ENCODE measurements at regions not wholly inside any gene's neighbourhood (a gene's known extent, or its start where the extent isn't known, plus 50 kb on each side); places are given as distances from the start of the nearest gene placed in this dataset.
"Not testable (repeated sequence)": the region's sequence is repeated elsewhere in the genome, so short reads cannot be mapped to it uniquely, and the experiment has no call there.

GRCh38 chr1:104266612-104267011 is 516.9 kb downstream of the AMY1C start:
- Histone ChIP-seq H3K4me3 (ENCODE audit: low read length) (no peak overlapping the region), H3K9me3 (ENCODE audit: control insufficient read depth, low read depth, low read length) (no peaks in the 10 kb centered on the region), H3K4me1 (ENCODE audit: control insufficient read depth, insufficient read depth, low read length) (no peaks in the 10 kb centered on the region), H3K36me3 (ENCODE audit: control insufficient read depth, insufficient read depth, low read length) (no peaks in the 10 kb centered on the region), H3K27ac (ENCODE audit: low read length) (no peak overlapping the region), H3K27me3 (ENCODE audit: control insufficient read depth, insufficient read depth, low read length) (no peaks in the 10 kb centered on the region)
- no peak for DNase-seq
- no CpG with 5 or more reads among the region's 1 CpG for WGBS (ENCODE audit: insufficient coverage, low lambda C conversion rate)

DNA sequence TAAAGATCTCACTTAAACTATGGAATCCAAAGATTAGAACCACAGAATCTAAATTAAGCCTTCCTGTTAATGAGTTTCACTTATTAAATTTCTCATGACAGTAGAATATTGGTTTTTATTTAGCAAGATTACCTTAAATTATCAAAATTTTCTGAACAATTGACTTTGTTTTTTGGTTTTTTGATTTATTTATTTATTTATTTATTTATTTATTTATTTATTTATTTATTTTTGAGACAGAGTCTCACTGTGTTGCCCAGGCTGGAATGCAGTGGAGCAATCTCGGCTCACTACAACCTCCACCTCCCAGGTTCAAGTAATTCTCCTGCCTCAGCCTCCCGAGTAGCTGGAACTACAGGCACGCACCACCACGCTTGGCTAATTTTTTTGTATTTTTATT is 538.6 kb downstream of the AMY1C start:
- not testable (repeated sequence) for H3K4me3 ChIP-seq (ENCODE audit: low read length); DNase-seq; H3K36me3 ChIP-seq (ENCODE audit: control insufficient read depth, insufficient read depth, low read length); H3K27me3 ChIP-seq (ENCODE audit: control insufficient read depth, insufficient read depth, low read length); H3K27ac ChIP-seq (ENCODE audit: low read length); H3K4me1 ChIP-seq (ENCODE audit: control insufficient read depth, insufficient read depth, low read length); H3K9me3 ChIP-seq (ENCODE audit: control insufficient read depth, low read depth, low read length)
- WGBS (ENCODE audit: insufficient coverage, low lambda C conversion rate): 100% methylated on average over 2 of the region's 4 CpGs

- H3K4me1 ChIP-seq (ENCODE audit: control insufficient read depth, insufficient read depth, low read length): no peaks in the 10 kb centered on the region
- DNase-seq: no peak
- no CpG with 5 or more reads among the region's 1 CpG for WGBS (ENCODE audit: insufficient coverage, low lambda C conversion rate)
Measured at GRCh38 chr1:104291156-104291555, 541.5 kb downstream of the AMY1C start.

GRCh38 chr1:104294259-104294658 is 544.6 kb downstream of the AMY1C start:
- H3K36me3 ChIP-seq (ENCODE audit: control insufficient read depth, insufficient read depth, low read length): no peaks in the 10 kb centered on the region
- no peak for DNase-seq
- H3K4me1 ChIP-seq (ENCODE audit: control insufficient read depth, insufficient read depth, low read length): no peaks in the 10 kb centered on the region
- no CpG with 5 or more reads among the region's 3 CpGs for WGBS (ENCODE audit: insufficient coverage, low lambda C conversion rate)
- H3K4me3 ChIP-seq (ENCODE audit: low read length): no peak overlapping the region
- H3K27ac ChIP-seq (ENCODE audit: low read length): no peak overlapping the region
- H3K9me3 ChIP-seq (ENCODE audit: control insufficient read depth, low read depth, low read length): no peaks in the 10 kb centered on the region
- H3K27me3 ChIP-seq (ENCODE audit: control insufficient read depth, insufficient read depth, low read length): no peaks in the 10 kb centered on the region

More at GRCh38 chr1:104291156-104291555, 541.5 kb downstream of the AMY1C start:
- Histone ChIP-seq H3K27me3 (ENCODE audit: control insufficient read depth, insufficient read depth, low read length) (no peaks in the 10 kb centered on the region), H3K27ac (ENCODE audit: low read length) (no peak overlapping the region), H3K4me3 (ENCODE audit: low read length) (no peak overlapping the region), H3K36me3 (ENCODE audit: control insufficient read depth, insufficient read depth, low read length) (no peaks in the 10 kb centered on the region), H3K9me3 (ENCODE audit: control insufficient read depth, low read depth, low read length) (no peaks in the 10 kb centered on the region)

- no peaks in the 10 kb centered on the region for H3K9me3 ChIP-seq (ENCODE audit: control insufficient read depth, low read depth, low read length)
- no peaks in the 10 kb centered on the region for H3K36me3 ChIP-seq (ENCODE audit: control insufficient read depth, insufficient read depth, low read length)
- no peaks in the 10 kb centered on the region for H3K4me1 ChIP-seq (ENCODE audit: control insufficient read depth, insufficient read depth, low read length)
- DNase-seq: no peak
- H3K4me3 ChIP-seq (ENCODE audit: low read length): no peak overlapping the region
- WGBS (ENCODE audit: insufficient coverage, low lambda C conversion rate): no CpG with 5 or more reads among the region's 3 CpGs
- H3K27ac ChIP-seq (ENCODE audit: low read length): no peak overlapping the region
- H3K27me3 ChIP-seq (ENCODE audit: control insufficient read depth, insufficient read depth, low read length): no peaks in the 10 kb centered on the region
Measured at GRCh38 chr1:104295511-104295910, 545.8 kb downstream of the AMY1C start.

DNA sequence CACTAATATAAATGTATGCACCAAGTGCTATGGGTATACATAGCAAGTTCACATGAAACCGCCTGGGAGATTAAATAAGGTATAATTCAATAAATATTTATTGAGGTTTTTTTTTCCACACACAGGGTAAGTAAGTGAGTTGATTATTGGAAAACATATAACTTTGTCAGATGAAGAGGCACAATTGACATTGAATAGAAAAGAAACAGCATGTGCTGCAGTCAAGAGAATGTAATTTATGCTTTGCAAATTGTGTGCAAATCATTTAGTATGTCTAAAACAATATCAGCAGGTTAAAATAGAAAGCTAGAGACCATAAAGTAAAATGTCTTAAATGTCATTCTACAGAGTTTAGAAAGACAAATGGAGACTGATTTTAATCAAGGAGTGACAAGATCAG is 560.0 kb downstream of the AMY1C start:
- 100% methylated on average over 1 of the region's 1 CpG for WGBS (ENCODE audit: insufficient coverage, low lambda C conversion rate)

DNA sequence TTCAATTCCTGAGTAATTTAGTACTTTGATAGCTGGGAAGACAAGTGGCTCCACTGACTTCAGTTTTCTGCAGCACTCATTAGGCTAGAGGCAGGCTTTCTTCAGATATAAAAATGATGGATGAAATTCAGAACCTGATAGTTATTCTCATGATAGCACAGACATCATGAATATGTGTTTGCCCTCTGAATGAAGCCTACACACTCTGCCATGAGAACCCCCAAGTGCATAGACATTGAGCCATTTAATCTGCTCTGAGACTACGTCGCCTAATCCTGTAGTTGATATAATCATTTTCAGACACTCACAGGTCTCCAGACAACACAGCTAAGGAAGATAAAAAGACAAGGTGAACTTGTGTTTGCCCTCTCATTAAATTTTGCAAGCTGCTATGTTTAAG is 566.1 kb downstream of the AMY1C start:
- H3K27ac ChIP-seq (ENCODE audit: low read length): no peak overlapping the region
- no peaks in the 10 kb centered on the region for H3K9me3 ChIP-seq (ENCODE audit: control insufficient read depth, low read depth, low read length)
- H3K36me3 ChIP-seq (ENCODE audit: control insufficient read depth, insufficient read depth, low read length): no peaks in the 10 kb centered on the region
- H3K4me1 ChIP-seq (ENCODE audit: control insufficient read depth, insufficient read depth, low read length): no peaks in the 10 kb centered on the region
- no CpG with 5 or more reads among the region's 2 CpGs for WGBS (ENCODE audit: insufficient coverage, low lambda C conversion rate)
- H3K27me3 ChIP-seq (ENCODE audit: control insufficient read depth, insufficient read depth, low read length): no peaks in the 10 kb centered on the region
- H3K4me3 ChIP-seq (ENCODE audit: low read length): no peak overlapping the region
- no peak for DNase-seq

More for the DNA sequence above, 560.0 kb downstream of the AMY1C start:
- no peak overlapping the region for H3K27ac ChIP-seq (ENCODE audit: low read length)
- DNase-seq: no peak
- no peaks in the 10 kb centered on the region for H3K4me1 ChIP-seq (ENCODE audit: control insufficient read depth, insufficient read depth, low read length)
- H3K9me3 ChIP-seq (ENCODE audit: control insufficient read depth, low read depth, low read length): no peaks in the 10 kb centered on the region
- H3K4me3 ChIP-seq (ENCODE audit: low read length): no peak overlapping the region
- H3K27me3 ChIP-seq (ENCODE audit: control insufficient read depth, insufficient read depth, low read length): no peaks in the 10 kb centered on the region
- H3K36me3 ChIP-seq (ENCODE audit: control insufficient read depth, insufficient read depth, low read length): no peaks in the 10 kb centered on the region

DNA sequence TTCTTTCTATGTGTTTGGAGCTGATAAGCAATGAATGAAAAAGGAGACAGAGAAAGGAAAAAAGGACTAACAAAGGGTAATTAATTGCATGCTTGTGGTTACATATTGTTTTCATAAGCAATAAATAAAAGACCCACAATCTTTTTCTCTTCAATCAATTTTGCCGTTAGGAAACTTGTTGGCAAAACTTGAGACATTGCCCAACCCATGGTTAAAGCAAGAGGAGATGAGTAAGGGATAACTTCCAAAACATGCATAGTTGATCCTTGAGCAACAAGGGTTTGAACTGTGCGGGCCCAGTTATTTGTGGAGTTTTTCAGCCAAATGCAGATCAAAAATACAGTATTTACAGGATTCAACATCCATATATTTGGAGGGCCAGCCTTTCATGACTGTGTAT is 572.4 kb downstream of the AMY1C start:
- no CpG with 5 or more reads among the region's 2 CpGs for WGBS (ENCODE audit: insufficient coverage, low lambda C conversion rate)
- no peak overlapping the region for H3K4me3 ChIP-seq (ENCODE audit: low read length)
- H3K4me1 ChIP-seq (ENCODE audit: control insufficient read depth, insufficient read depth, low read length): no peaks in the 10 kb centered on the region
- H3K36me3 ChIP-seq (ENCODE audit: control insufficient read depth, insufficient read depth, low read length): no peaks in the 10 kb centered on the region
- no peaks in the 10 kb centered on the region for H3K9me3 ChIP-seq (ENCODE audit: control insufficient read depth, low read depth, low read length)
- no peak for DNase-seq
- H3K27me3 ChIP-seq (ENCODE audit: control insufficient read depth, insufficient read depth, low read length): no peaks in the 10 kb centered on the region
- no peak overlapping the region for H3K27ac ChIP-seq (ENCODE audit: low read length)

GRCh38 chr1:104329278-104329677 is 579.6 kb downstream of the AMY1C start:
- DNase-seq: no peak
- H3K36me3 ChIP-seq (ENCODE audit: control insufficient read depth, insufficient read depth, low read length): no peaks in the 10 kb centered on the region
- no peak overlapping the region for H3K4me3 ChIP-seq (ENCODE audit: low read length)
- no peak overlapping the region for H3K27ac ChIP-seq (ENCODE audit: low read length)
- WGBS (ENCODE audit: insufficient coverage, low lambda C conversion rate): 100% methylated on average over 3 of the region's 4 CpGs
- no peaks in the 10 kb centered on the region for H3K27me3 ChIP-seq (ENCODE audit: control insufficient read depth, insufficient read depth, low read length)
- no peaks in the 10 kb centered on the region for H3K9me3 ChIP-seq (ENCODE audit: control insufficient read depth, low read depth, low read length)
- H3K4me1 ChIP-seq (ENCODE audit: control insufficient read depth, insufficient read depth, low read length): no peaks in the 10 kb centered on the region

DNA sequence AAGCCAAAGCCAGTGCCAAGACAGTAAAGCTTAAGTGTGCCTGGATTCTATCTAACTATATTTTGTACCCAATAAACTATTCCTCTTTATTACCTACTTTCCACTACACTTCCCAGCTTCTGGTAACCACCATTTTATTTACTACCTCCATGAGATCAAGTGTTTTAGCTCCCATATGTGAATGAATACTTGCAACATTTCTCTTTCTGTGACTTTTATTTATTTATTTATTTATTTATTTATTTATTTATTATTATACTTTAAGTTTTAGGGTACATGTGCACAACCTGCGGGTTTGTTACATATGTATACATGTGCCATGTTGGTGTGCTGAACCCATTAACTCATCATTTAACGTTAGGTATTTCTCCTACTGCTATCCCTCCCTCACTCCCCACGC is 582.1 kb downstream of the AMY1C start:
- no CpG with 5 or more reads among the region's 3 CpGs for WGBS (ENCODE audit: insufficient coverage, low lambda C conversion rate)
- no peaks in the 10 kb centered on the region for H3K9me3 ChIP-seq (ENCODE audit: control insufficient read depth, low read depth, low read length)
- no peak overlapping the region for H3K27ac ChIP-seq (ENCODE audit: low read length)
- H3K36me3 ChIP-seq (ENCODE audit: control insufficient read depth, insufficient read depth, low read length): no peaks in the 10 kb centered on the region
- no peak for DNase-seq
- H3K4me1 ChIP-seq (ENCODE audit: control insufficient read depth, insufficient read depth, low read length): no peaks in the 10 kb centered on the region
- H3K4me3 ChIP-seq (ENCODE audit: low read length): no peak overlapping the region
- no peaks in the 10 kb centered on the region for H3K27me3 ChIP-seq (ENCODE audit: control insufficient read depth, insufficient read depth, low read length)

DNA sequence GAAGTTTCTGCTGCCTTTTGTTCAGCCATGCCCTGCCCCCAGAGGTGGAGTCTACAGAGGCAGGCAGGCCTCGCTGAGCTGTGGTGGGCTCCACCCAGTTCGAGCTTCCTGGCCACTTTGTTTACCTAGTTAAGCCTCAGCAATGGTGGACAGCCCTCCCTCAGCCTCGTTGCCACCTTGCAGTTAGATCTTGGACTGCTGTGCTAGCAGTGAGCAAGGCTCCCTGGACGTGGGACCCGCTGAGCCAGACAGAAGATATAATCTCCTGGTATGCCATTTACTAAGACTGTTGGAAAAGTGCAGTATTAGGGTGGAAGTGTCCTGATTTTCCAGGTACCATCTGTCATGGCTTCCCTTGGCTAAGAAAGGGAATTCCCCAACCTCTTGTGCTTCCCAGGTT is 588.2 kb downstream of the AMY1C start:
- whole genome bisulfite sequencing (ENCODE audit: insufficient coverage, low lambda C conversion rate): no CpG with 5 or more reads among the region's 5 CpGs
- not testable (repeated sequence) for H3K27ac ChIP-seq (ENCODE audit: low read length); H3K9me3 ChIP-seq (ENCODE audit: control insufficient read depth, low read depth, low read length); H3K4me3 ChIP-seq (ENCODE audit: low read length); H3K4me1 ChIP-seq (ENCODE audit: control insufficient read depth, insufficient read depth, low read length); H3K36me3 ChIP-seq (ENCODE audit: control insufficient read depth, insufficient read depth, low read length); DNase-seq; H3K27me3 ChIP-seq (ENCODE audit: control insufficient read depth, insufficient read depth, low read length)

Data from large intestine (tissue), 3 donors.